B cell (primary cell): ENCODE measurements at regions not wholly inside any gene's neighbourhood (a gene's known extent, or its start where the extent isn't known, plus 50 kb on each side); places are given as distances from the start of the nearest gene placed in this dataset.

Experiments
- ATAC-seq: fragments of 200-7000 bp; cut with Tn5 transposase; one replicate; pipeline ENCODE4 v1.10.0; 2021; ENCODE audit warnings: low read depth, mild to moderate bottlenecking, moderate number of reproducible peaks, moderate library complexity
- CTCF ChIA-PET: fragments of 350-600 bp; sonication (Branson Sonifier 250); formaldehyde crosslinking; loops from one replicate; lab custom pipeline; 2021; ENCODE audit warnings: antibody characterized with exemption, inconsistent platforms; lab: Charles Lee
- POLR2A ChIA-PET: fragments of 350-600 bp; sonication (Branson Sonifier 250); formaldehyde crosslinking; loops from one replicate; lab custom pipeline; 2021; ENCODE audit warnings: antibody characterized with exemption; lab: Charles Lee
- DNase-seq: peaks from one replicate; pipeline ENCODE4 v3.0.0; 2013
- H2AFZ ChIP-seq: 2 replicates; pipeline ENCODE4 v1.6.1; 2012; ENCODE audit warnings: mild to moderate bottlenecking, low read depth, low read length; ENCODE audit not compliant: insufficient read depth, poor library complexity, severe bottlenecking
- H3K27ac ChIP-seq, 2 donors: 1 replicate in 1 of 2; 2 replicates in 1 of 2; pipeline ENCODE4 v1.5.1; 2012 to 2013; ENCODE audit warnings: low read length in 2 of 2, mild to moderate bottlenecking in 2 of 2, moderate library complexity in 1 of 2
- H3K27me3 ChIP-seq, 4 experiments: fragments of 200-600 bp in 1 of 4; sonication (generic) in 1 of 4; replicated peaks in 1 of 4; 1 replicate in 2 of 4; 2 replicates in 2 of 4; pipeline versions ENCODE4 v1.6.1 to v1.7.0; 2013 to 2016; ENCODE audit warnings: low read length in 3 of 4, mild to moderate bottlenecking in 2 of 4, mixed read lengths in 1 of 4, moderate library complexity in 1 of 4; ENCODE audit not compliant: insufficient read depth in 4 of 4, control insufficient read depth in 3 of 4; ENCODE audit errors: control extremely low read depth in 1 of 4
- H3K36me3 ChIP-seq, 2 experiments: replicated peaks in 1 of 2; 1 replicate in 1 of 2; 2 replicates in 1 of 2; pipeline versions ENCODE4 v1.6.1 to v1.7.1; 2013; ENCODE audit warnings: low read length in 1 of 2; ENCODE audit not compliant: insufficient read depth in 2 of 2, control insufficient read depth in 1 of 2; ENCODE audit errors: control extremely low read depth in 1 of 2, extremely low read depth in 1 of 2
- H3K4me1 ChIP-seq, 2 donors: fragments of 200-600 bp in 1 of 2; sonication (generic) in 1 of 2; 1 replicate in 1 of 2; 2 replicates in 1 of 2; pipeline versions ENCODE4 v1.5.1 to v1.6.1; 2013 to 2017; ENCODE audit warnings: low read length in 2 of 2; ENCODE audit not compliant: control insufficient read depth in 2 of 2, insufficient read depth in 2 of 2
- H3K4me2 ChIP-seq: replicated peaks from 2 replicates; pipeline ENCODE3; 2012; ENCODE audit warnings: mild to moderate bottlenecking, low read depth, low read length; ENCODE audit not compliant: poor library complexity, severe bottlenecking
- H3K4me3 ChIP-seq, 5 experiments: fragments of 200-600 bp in 1 of 5; sonication (generic) in 1 of 5; 1 replicate in 3 of 5; 2 replicates in 2 of 5; pipeline versions ENCODE4 v1.5.1 to v1.7.0; 2011 to 2016; ENCODE audit warnings: low read length in 4 of 5, mild to moderate bottlenecking in 4 of 5, low read depth in 2 of 5, control low read depth in 1 of 5, moderate library complexity in 1 of 5; ENCODE audit not compliant: insufficient read depth in 1 of 5; ENCODE audit errors: control extremely low read depth in 1 of 5, extremely low read depth in 1 of 5
- H3K79me2 ChIP-seq: fragments of 200-600 bp; sonication (generic); one replicate; pipeline ENCODE4 v1.6.0; 2016; ENCODE audit warnings: low read length; ENCODE audit not compliant: control insufficient read depth, insufficient read depth
- H3K9ac ChIP-seq: fragments of 200-600 bp; sonication (generic); 2 replicates; pipeline ENCODE4 v1.6.1; 2017; ENCODE audit warnings: mild to moderate bottlenecking, low read length, moderate library complexity
- H3K9me3 ChIP-seq, 3 donors: one replicate each; pipeline versions ENCODE4 v1.6.1 to v1.7.1; 2013; ENCODE audit warnings: low read length in 2 of 3; ENCODE audit not compliant: control insufficient read depth in 2 of 3, insufficient read depth in 1 of 3; ENCODE audit errors: control extremely low read depth in 1 of 3
- H4K20me1 ChIP-seq: 2 replicates; pipeline ENCODE4 v1.6.0; 2012; ENCODE audit warnings: mild to moderate bottlenecking, low read length; ENCODE audit not compliant: insufficient read depth, control insufficient read depth, poor library complexity, severe bottlenecking
- H3K27ac Mint-ChIP-seq: one replicate; pipeline ENCODE4 v1.8.0; 2021; ENCODE audit warnings: mixed read lengths
- H3K27me3 Mint-ChIP-seq: one replicate; pipeline ENCODE4 v1.8.0; 2021; ENCODE audit warnings: mixed read lengths
- H3K4me1 Mint-ChIP-seq: one replicate; pipeline ENCODE4 v1.8.0; 2021; ENCODE audit warnings: mixed read lengths
- H3K4me3 Mint-ChIP-seq: one replicate; pipeline ENCODE4 v1.8.0; 2021; ENCODE audit warnings: mixed read lengths
- H3K9me3 Mint-ChIP-seq: one replicate; pipeline ENCODE4 v1.8.0; 2022; ENCODE audit warnings: mixed read lengths; ENCODE audit not compliant: insufficient read depth
- CTCF ChIP-seq: fragments of 200-600 bp; IDR thresholded peaks from one replicate; pipeline ENCODE4 v1.8.0; 2022; ENCODE audit warnings: antibody characterized with exemption, mild to moderate bottlenecking
- EZH2 ChIP-seq: IDR thresholded peaks from 2 replicates; pipeline ENCODE4 v1.6.1; 2012; ENCODE audit warnings: borderline replicate concordance, low read depth, mild to moderate bottlenecking, moderate library complexity, low read length; ENCODE audit not compliant: insufficient read depth, poor library complexity, severe bottlenecking
- WGBS: methylation state at CpG from one replicate; pipeline ENCODE4 v1.1.5; 2013; ENCODE audit warnings: missing lambda C conversion rate; ENCODE audit not compliant: insufficient coverage; 5-methylcytosine and 5-hydroxymethylcytosine counted together
- intact Hi-C: fragments of 100-400 bp; cut with micrococcal nuclease; formaldehyde crosslinking; loops from one replicate; pipeline ENCODE4 v1.10.0; 2022

- Mint-ChIP-seq H3K27me3 (no peaks in the 10 kb centered on the region), H3K27ac (no peak overlapping the region), H3K4me3 (no peak overlapping the region), H3K4me1 (no peaks in the 10 kb centered on the region), H3K9me3 (peaks cover 2% of the 10 kb centered on the region)
- 83% methylated on average over 6 of the region's 6 CpGs for WGBS
- DNase-seq = no peak
- H2AFZ ChIP-seq = no peak overlapping the region
- TF ChIP-seq EZH2 (no peak), CTCF (no peak)
- no peaks in the 10 kb centered on the region for H3K4me1 ChIP-seq
- H3K27ac ChIP-seq = no peak overlapping the region
- no peak overlapping the region for H3K9ac ChIP-seq
- H3K79me2 ChIP-seq = no peaks in the 10 kb centered on the region
- ChIA-PET POLR2A (no interaction called here), CTCF (no interaction called here)
- H3K4me2 ChIP-seq = no peak overlapping the region
- H3K4me3 ChIP-seq = no peak overlapping the region
- no peaks in the 10 kb centered on the region for H3K27me3 ChIP-seq
- H3K9me3 ChIP-seq = no peaks in the 10 kb centered on the region
- no peak for ATAC-seq
- intact Hi-C loops = no loop called here
- no peaks in the 10 kb centered on the region for H4K20me1 ChIP-seq
- no peaks in the 10 kb centered on the region for H3K36me3 ChIP-seq
Measured at GRCh38 chr3:168684519-168684918, 588.8 kb upstream of the GOLIM4 start.

- H3K4me3 Mint-ChIP-seq = no peak overlapping the region
- Histone ChIP-seq H2AFZ (no peak overlapping the region), H3K4me2 (no peak overlapping the region), H3K27me3 (no peaks in the 10 kb centered on the region), H3K36me3 (no peaks in the 10 kb centered on the region), H3K9ac (no peak overlapping the region), H3K27ac (no peak overlapping the region), H3K79me2 (no peaks in the 10 kb centered on the region), H3K4me1 (no peaks in the 10 kb centered on the region), H3K4me3 (no peak overlapping the region), H4K20me1 (no peaks in the 10 kb centered on the region), H3K9me3 (no peaks in the 10 kb centered on the region)
- WGBS = no CpG with 5 or more reads among the region's 1 CpG
- ChIA-PET CTCF (no interaction called here), POLR2A (no interaction called here)
- intact Hi-C loops = no loop called here
- no peak overlapping the region for H3K27ac Mint-ChIP-seq
- TF ChIP-seq CTCF (no peak), EZH2 (no peak)
- no peaks in the 10 kb centered on the region for H3K27me3 Mint-ChIP-seq
- no peak for DNase-seq
- H3K4me1 Mint-ChIP-seq = no peaks in the 10 kb centered on the region
- no peak for ATAC-seq
- H3K9me3 Mint-ChIP-seq = peaks cover 2% of the 10 kb centered on the region
Measured at GRCh38 chr3:168678730-168679129, 583.0 kb upstream of the GOLIM4 start.
